ENCODE measurements at regions not wholly inside any gene's neighbourhood (a gene's known extent, or its start where the extent isn't known, plus 50 kb on each side); places are given as distances from the start of the nearest gene placed in this dataset.

- TF ChIP-seq POLR2AphosphoS5 (IDR thresholded peaks at IDR 0.05; ENCODE audit: borderline replicate concordance, low read depth, low read length) (no peak), EZH2 (IDR thresholded peaks at IDR 0.05) (no peak)
These were observed 127.7 kb upstream of the ZBTB40 start for GRCh38 chr1:22323846-22324504.
